ENCODE measurements at regions not wholly inside any gene's neighbourhood (a gene's known extent, or its start where the extent isn't known, plus 50 kb on each side); places are given as distances from the start of the nearest gene placed in this dataset.

- TF ChIP-seq CTCF (IDR thresholded peaks at IDR 0.05), result no peak
- H3K9ac ChIP-seq (ENCODE audit: low read depth in 2 of 2, low read length in 2 of 2), result no peak overlapping the region
- H3K27ac ChIP-seq, result no peak overlapping the region
- H3K27me3 ChIP-seq, result no peaks in the 10 kb centered on the region
- H3K36me3 ChIP-seq, result no peaks in the 10 kb centered on the region
- no peaks in the 10 kb centered on the region for H3K4me1 ChIP-seq
- no peak for DNase-seq
- H3K9me3 ChIP-seq, result no peaks in the 10 kb centered on the region
- intact Hi-C loops (cut with DNase I), result no loop called here
- no peak overlapping the region for H3K4me3 ChIP-seq
These were observed 131.3 kb downstream of the LACC1 start for GRCh38 chr13:44011036-44011435.

- no peak overlapping the region for H3K27ac ChIP-seq
- no peak overlapping the region for H3K9ac ChIP-seq (ENCODE audit: low read depth in 2 of 2, low read length in 2 of 2)
- no peaks in the 10 kb centered on the region for H3K9me3 ChIP-seq
- H3K4me1 ChIP-seq, result no peaks in the 10 kb centered on the region
- TF ChIP-seq CTCF (IDR thresholded peaks at IDR 0.05), result no peak
- intact Hi-C loops (cut with DNase I), result no loop called here
- no peak overlapping the region for H3K4me3 ChIP-seq
- H3K36me3 ChIP-seq, result no peaks in the 10 kb centered on the region
- no peaks in the 10 kb centered on the region for H3K27me3 ChIP-seq
- DNase-seq, result no peak
These were observed 133.4 kb downstream of the LACC1 start for GRCh38 chr13:44012910-44013757.

GRCh38 chr13:44013758-44014291 lies 134.1 kb downstream of the LACC1 start:
- no peak overlapping the region for H3K9ac ChIP-seq (ENCODE audit: low read depth in 2 of 2, low read length in 2 of 2)
- intact Hi-C loops (cut with DNase I), result no loop called here
- H3K4me1 ChIP-seq, result no peaks in the 10 kb centered on the region
- H3K36me3 ChIP-seq, result no peaks in the 10 kb centered on the region
- no peak for DNase-seq
- no peak overlapping the region for H3K27ac ChIP-seq
- TF ChIP-seq CTCF (IDR thresholded peaks at IDR 0.05), result no peak
- no peaks in the 10 kb centered on the region for H3K9me3 ChIP-seq
- H3K4me3 ChIP-seq, result no peak overlapping the region
- no peaks in the 10 kb centered on the region for H3K27me3 ChIP-seq

- no peak for DNase-seq
- no peaks in the 10 kb centered on the region for H3K36me3 ChIP-seq
- no peaks in the 10 kb centered on the region for H3K9me3 ChIP-seq
- no peak for TF ChIP-seq CTCF (IDR thresholded peaks at IDR 0.05)
- no peaks in the 10 kb centered on the region for H3K4me1 ChIP-seq
- H3K27ac ChIP-seq, result no peak overlapping the region
- H3K4me3 ChIP-seq, result no peak overlapping the region
- no peaks in the 10 kb centered on the region for H3K27me3 ChIP-seq
- intact Hi-C loops (cut with DNase I), result no loop called here
- H3K9ac ChIP-seq (ENCODE audit: low read depth in 2 of 2, low read length in 2 of 2), result no peak overlapping the region
These were observed 134.8 kb downstream of the LACC1 start for GRCh38 chr13:44014501-44014900.

GRCh38 chr13:44015118-44015517 lies 135.4 kb downstream of the LACC1 start:
- TF ChIP-seq CTCF (IDR thresholded peaks at IDR 0.05), result no peak
- Histone ChIP-seq H3K27ac (no peak overlapping the region), H3K36me3 (no peaks in the 10 kb centered on the region), H3K9ac (ENCODE audit: low read depth in 2 of 2, low read length in 2 of 2) (no peak overlapping the region), H3K4me1 (no peaks in the 10 kb centered on the region), H3K9me3 (no peaks in the 10 kb centered on the region), H3K27me3 (no peaks in the 10 kb centered on the region), H3K4me3 (no peak overlapping the region)
- no peak for DNase-seq
- intact Hi-C loops (cut with DNase I), result no loop called here
